T follicular helper cell (primary cell): ENCODE measurements at regions not wholly inside any gene's neighbourhood (a gene's known extent, or its start where the extent isn't known, plus 50 kb on each side); places are given as distances from the start of the nearest gene placed in this dataset.
"Not testable (repeated sequence)": the region's sequence is repeated elsewhere in the genome, so short reads cannot be mapped to it uniquely, and the experiment has no call there.

Source experiments
- DNase-seq: peaks from one replicate; pipeline ENCODE4 v3.0.0-alpha.2; 2020; ENCODE audit warnings: low read depth

DNA sequence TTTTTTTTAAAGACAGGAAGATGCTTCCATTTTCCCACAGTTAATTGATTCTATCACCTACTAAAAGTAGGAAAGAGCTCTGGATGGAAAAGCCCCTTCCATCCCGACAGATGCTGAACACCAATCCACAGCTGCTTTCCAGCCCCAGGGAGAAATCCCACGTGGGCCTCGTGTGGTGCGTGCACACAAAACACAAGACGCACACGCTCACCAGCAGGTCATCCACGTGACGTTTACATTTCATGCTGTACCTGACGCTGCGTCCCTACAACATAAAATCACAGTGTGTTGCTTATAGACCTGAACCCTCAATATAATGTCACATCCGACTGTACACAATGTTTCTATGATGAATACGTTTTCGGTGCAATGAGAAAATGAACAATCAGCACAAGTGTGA, 50.2 kb upstream of the DACT2 start:
- DNase-seq = no peak

GRCh38 chr6:168370310-168370991, 50.9 kb upstream of the DACT2 start:
- DNase-seq = peak; percentile 28

GRCh38 chr6:168371185-168371584, 51.6 kb upstream of the DACT2 start:
- no peak for DNase-seq

DNA sequence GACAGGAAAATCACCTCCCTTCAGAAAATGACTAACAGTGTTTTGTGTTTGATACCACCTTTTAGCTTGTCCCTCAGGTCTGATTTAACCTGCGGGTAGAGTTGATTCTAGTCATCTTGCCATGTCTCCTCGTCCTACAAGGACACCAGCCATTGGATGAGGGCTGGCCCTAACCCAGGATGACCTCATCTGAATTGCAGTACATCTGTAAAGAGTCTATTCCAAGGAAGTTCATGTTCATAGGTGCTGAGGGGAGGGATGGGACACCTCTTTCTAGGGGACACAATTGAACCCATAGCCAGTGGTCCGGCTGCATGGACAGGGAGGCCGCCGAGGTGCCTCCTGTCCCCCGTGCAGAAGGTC, 52.0 kb upstream of the DACT2 start:
- no peak for DNase-seq

DNA sequence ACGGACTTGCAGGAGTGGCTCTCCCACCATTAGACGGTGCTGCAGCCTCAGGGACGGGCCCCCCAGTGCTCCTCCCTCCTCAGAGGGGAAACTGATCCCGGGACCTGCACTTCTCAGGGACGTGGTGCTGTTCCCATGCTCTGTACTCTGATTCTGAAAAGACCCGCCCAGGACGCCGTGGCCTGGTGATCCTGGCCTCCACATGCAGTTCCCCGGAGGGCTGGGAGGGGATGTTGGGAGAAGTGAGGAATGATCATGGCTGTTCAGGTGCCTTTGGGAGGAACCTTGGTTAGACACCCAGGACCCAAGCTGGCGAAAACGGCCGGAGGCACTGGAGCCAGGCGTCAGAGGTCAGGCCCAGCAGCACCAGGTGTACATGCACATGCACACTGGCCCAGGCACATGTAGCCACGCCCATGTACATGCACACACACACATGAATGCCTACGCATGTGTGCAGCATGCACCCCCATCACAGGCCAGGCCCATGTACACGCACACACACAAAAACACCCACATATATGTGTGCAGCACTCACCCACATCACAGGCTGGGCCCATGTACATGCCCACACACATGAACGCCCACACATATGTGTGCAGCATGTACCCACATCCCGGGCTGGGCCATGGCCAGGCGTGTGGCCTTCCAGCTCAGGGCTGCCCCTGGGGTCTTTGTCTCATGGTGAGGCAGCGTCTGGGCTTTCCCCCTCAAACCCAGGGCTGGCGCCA, 52.6 kb upstream of the DACT2 start:
- DNase-seq = no peak

DNA sequence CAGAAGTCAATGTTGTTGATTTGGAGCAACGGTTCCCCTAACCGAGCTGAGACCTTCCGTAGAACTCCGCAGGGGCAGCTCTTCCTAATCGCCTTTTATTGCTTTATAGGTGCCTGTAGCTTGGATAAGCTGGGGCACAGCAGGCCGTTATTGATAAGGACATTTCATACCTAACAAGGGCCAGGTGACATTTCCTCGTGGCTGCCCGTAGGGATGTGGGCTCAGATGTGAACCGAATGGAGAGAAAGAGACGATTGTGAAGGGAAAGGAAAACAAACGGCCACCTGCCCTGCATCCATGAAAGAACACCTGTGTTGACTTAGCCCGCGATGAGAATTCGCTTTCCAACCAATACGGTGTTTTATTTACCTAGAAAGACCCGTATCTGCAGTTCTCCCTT, 53.3 kb upstream of the DACT2 start:
- no peak for DNase-seq

- DNase-seq = no peak
These were observed 53.8 kb upstream of the DACT2 start for GRCh38 chr6:168373389-168373788.

- DNase-seq = no peak
These were observed 54.5 kb upstream of the DACT2 start for GRCh38 chr6:168374051-168374502.

DNA sequence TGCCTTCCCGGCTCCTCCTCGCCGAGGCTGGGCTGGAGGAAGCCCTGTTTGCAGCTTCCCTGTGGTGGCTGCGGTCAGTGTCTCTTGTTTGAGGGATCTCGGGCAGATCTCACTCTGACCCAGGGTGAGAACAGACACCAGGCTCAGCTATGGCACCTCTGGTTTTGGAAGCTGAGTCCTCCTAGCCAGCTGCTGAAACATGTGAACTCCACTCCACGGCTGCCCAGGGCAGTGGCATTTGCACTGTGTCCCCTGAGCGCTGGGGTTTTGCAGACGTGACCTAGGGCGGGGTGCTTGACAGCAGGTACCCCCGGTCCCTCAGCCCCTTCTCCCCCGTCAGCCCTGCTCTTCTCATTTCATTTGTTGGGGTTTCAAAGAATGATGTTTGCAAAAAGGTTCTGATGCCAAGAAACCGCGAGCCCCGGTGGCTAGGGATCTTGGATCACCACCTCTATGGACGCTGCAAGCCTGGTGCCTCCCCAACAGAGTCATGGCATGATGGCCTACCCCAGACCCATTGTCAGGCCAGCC, 55.0 kb upstream of the DACT2 start:
- DNase-seq = no peak

- DNase-seq = no peak
These were observed 56.5 kb upstream of the DACT2 start for GRCh38 chr6:168376120-168376519.

DNA sequence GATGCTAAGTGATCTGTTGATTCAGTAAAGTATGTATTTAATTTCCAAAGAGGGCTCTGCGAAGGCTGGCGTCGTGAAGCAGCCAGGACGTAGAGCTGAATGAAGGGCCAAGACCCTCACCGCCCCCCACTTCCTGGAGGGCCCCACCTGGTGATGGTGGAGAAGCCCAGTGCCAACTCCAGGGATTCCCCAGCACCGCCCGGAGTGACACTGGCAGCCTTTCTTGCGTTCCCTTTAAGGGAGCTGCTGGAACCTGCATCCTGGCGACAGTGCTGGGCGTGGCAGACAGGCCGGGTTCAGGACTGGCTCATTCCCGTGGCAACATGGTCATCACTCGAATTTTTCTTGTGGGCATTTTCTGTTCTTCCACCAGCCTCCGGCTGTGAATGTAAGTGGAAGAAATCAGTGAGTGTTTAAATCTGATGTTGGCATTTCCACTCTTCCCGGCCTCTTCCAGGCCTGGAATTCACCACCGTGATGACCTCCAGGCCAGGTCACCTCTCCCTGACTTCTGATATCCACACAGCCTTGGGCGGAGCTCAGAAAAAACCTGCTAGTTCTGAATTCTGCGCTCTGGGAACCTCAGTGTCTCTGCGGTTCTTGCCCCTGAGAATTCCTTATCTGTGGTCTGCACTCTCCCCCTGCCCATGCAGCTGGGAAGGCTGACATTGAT, 57.4 kb upstream of the DACT2 start:
- no peak for DNase-seq

- no peak for DNase-seq
These were observed 57.9 kb upstream of the DACT2 start for GRCh38 chr6:168377484-168377855.

GRCh38 chr6:168377856-168378832, 58.6 kb upstream of the DACT2 start:
- no peak for DNase-seq

- DNase-seq = not testable (repeated sequence)
These were observed 60.0 kb upstream of the DACT2 start for GRCh38 chr6:168379579-168379978.

GRCh38 chr6:168380166-168380955, 60.6 kb upstream of the SMOC2 start:
- DNase-seq = not testable (repeated sequence)

GRCh38 chr6:168380956-168381605, 59.9 kb upstream of the SMOC2 start:
- DNase-seq = no peak

- DNase-seq = no peak
These were observed 59.1 kb upstream of the SMOC2 start for GRCh38 chr6:168381726-168382458.

- DNase-seq = no peak
These were observed 57.7 kb upstream of the SMOC2 start for GRCh38 chr6:168383062-168383854.
